ENCODE measurements at regions not wholly inside any gene's neighbourhood (a gene's known extent, or its start where the extent isn't known, plus 50 kb on each side); places are given as distances from the start of the nearest gene placed in this dataset.
"Not testable (repeated sequence)": the region's sequence is repeated elsewhere in the genome, so short reads cannot be mapped to it uniquely, and the experiment has no call there.

- DNase-seq (ENCODE audit: low read depth in 2 of 2), result no peak
These were observed 56.7 kb downstream of the CCDC74A start for GRCh38 chr2:131584380-131584779.

- DNase-seq (ENCODE audit: low read depth in 2 of 2), result no peak
These were observed 57.3 kb downstream of the CCDC74A start for GRCh38 chr2:131584940-131585339.

DNA sequence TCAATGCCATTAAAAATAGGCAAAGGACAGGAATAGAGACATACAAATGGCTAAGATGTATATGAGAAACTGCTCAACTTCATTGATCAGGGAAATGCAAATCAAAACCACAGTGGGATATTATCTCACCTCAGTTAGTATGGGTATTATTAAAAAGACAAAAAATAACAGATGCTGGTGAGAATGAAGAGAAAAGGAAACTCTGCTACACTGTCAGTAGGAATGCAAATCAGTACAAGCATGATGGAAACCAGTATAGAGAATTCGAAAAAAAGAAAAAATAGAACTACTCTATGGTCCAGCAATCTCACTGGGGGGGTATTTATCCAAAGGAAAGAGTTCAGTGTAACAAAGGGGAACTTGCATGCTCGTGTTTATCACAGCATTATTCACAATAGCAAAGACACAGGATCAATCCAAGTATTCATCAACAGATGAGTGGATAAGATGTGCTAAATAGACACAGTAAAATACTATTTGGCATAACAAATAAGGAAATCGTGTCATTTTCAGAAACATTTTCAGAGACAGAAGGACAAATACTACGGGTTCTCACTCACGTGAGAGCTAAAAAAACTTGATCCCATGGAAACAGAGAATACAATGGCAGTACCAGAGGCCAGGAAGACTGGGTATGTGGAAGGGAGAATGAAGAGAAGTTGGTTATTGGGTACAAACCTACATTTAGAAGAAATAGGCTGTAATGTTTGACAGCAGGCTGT is 60.6 kb downstream of the CCDC74A start:
- no peak for DNase-seq (ENCODE audit: low read depth in 2 of 2)

DNA sequence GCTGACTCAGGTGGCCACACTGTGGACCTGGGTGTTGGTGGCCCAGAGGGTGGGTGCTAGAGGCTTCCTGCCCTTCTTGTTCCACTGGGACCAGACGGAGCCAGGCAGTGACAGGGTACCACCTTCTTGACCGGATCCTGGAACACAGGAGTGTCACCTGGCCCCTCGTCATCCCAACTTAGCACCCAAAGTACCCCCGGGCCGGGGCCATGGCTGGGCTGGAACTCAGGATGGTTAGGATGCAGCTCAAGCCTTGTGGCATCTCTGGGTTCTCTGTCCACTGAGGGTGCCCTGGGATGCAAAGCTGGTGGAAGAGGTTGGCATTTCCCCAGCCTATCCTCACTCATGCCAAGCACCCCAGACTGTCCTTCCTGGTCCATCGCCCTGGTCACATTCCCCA is 61.4 kb downstream of the CCDC74A start:
- not testable (repeated sequence) for DNase-seq (ENCODE audit: low read depth in 2 of 2)

DNA sequence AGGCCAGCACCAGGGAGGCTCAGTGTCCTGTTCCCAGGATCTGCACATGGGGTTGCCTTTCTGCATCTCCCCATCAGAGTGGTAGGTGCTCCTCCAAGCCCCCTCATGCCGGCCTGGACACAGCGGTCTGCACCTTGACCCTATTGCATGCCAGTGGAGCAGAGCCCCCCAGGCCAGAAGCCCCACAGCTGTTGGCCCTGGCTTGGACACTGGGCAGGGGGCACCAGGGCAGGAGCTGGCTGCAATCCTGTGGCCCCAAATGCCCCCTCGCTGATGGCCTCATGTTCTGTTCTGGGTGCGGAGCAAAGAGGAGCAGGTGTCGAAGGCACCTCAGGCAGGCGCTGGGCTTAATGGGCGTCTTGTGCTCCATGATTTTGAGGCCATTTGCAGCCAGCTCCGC is 62.7 kb downstream of the CCDC74A start:
- DNase-seq (ENCODE audit: low read depth in 2 of 2), result no peak

DNA sequence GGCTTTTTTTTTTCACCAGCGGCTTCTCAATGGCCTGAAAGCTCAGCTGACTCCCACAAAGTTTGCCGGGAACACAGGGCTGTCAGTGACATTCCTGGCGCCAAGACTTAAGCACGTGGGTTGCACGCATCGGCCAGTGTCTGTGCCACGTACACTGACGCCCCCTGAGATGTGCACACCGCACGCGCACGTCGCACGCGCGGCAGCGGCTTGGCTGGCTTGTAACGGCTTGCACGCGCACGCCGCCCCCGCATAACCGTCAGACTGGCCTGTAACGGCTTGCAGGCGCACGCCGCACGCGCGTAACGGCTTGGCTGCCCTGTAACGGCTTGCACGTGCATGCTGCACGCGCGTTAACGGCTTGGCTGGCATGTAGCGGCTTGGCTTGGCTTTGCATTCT is 63.2 kb downstream of the CCDC74A start:
- no peak for DNase-seq (ENCODE audit: low read depth in 2 of 2)

DNA sequence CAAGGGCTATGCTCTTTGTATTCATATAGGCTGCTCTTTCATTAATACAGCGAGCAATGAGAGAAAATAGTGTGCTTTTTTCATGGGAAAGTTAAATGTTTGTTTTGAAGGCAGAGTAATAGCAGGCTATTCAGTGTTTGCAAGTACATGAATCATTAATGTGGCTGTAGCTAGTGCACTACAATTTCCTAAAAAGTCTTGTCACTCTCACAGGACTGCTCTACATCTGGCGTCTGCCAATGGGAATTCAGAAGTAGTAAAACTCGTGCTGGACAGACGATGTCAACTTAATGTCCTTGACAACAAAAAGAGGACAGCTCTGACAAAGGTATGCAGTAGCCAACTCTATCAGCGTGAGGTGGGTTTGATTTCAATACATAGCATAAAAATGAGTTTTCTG is 68.9 kb downstream of the CCDC74A start:
- not testable (repeated sequence) for DNase-seq (ENCODE audit: low read depth in 2 of 2)

GRCh38 chr2:131602444-131602843 is 74.8 kb downstream of the CCDC74A start:
- not testable (repeated sequence) for DNase-seq (ENCODE audit: low read depth in 2 of 2)

- not testable (repeated sequence) for DNase-seq (ENCODE audit: low read depth in 2 of 2)
These were observed 77.0 kb downstream of the CCDC74A start for GRCh38 chr2:131604652-131605051.

DNA sequence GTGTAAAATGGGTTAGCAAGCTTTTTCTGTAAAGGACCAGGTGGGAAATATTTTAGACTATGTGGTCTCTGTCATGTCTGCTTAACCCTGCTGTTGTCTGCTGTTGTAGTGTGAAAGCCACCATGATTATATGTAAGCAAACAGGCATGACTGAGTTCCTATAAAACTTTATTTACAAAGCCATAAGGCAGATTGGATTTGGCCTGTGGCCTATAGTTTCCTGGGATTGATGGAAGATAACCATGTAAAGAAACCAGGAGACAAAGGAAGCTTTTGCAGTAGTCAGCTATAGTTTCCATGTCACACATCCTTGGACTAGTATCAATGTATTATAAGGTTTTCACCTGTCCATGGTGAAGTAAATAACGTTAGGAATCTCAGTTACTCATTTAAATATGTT is 78.7 kb downstream of the CCDC74A start:
- not testable (repeated sequence) for DNase-seq (ENCODE audit: low read depth in 2 of 2)

GRCh38 chr2:131607056-131607455 is 79.4 kb downstream of the CCDC74A start:
- not testable (repeated sequence) for DNase-seq (ENCODE audit: low read depth in 2 of 2)

- not testable (repeated sequence) for DNase-seq (ENCODE audit: low read depth in 2 of 2)
These were observed 86.9 kb downstream of the CCDC74A start for GRCh38 chr2:131614539-131614938.

DNA sequence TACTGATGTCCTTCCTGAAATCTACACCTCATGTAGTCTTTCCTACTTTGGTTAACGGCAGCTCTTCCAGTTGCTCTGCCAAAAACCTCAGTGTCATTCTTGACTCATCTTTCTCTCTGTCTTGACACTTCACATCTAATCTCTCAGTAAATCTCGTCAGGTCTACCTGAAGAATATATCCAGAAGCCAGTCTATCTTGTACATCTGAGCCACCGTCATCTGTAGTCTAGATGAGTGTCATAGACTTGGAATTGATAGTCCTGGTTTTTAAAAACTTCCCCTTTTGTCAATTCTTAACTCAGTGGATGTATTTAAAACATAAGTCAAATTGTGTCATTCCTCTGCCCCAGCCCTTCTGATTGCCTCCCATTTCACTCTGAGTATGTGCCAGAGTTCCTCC is 90.6 kb downstream of the CCDC74A start:
- DNase-seq (ENCODE audit: low read depth in 2 of 2), result not testable (repeated sequence)

- DNase-seq (ENCODE audit: low read depth in 2 of 2), result not testable (repeated sequence)
These were observed 95.2 kb downstream of the CCDC74A start for GRCh38 chr2:131622874-131623273.

DNA sequence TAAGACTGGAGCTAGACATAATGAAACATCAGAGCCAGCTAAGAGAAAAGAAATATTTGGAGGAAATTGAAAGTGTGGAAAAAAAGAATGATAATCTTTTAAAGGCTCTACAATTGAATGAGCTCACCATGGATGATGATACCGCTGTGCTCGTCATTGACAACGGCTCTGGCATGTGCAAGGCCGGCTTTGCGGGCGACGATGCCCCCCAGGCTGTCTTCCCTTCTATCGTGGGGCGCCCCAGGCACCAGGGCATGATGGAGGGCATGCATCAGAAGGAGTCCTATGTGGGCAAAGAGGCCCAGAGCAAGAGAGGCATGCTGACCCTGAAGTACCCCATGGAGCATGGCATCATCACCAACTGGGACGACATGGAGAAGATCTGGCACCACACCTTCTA is 98.3 kb downstream of the CCDC74A start:
- DNase-seq (ENCODE audit: low read depth in 2 of 2), result not testable (repeated sequence)

- DNase-seq (ENCODE audit: low read depth in 2 of 2), result not testable (repeated sequence)
These were observed 98.9 kb downstream of the CCDC74A start for GRCh38 chr2:131626565-131626964.

GRCh38 chr2:131627777-131628176 is 100.1 kb downstream of the CCDC74A start:
- not testable (repeated sequence) for DNase-seq (ENCODE audit: low read depth in 2 of 2)

DNA sequence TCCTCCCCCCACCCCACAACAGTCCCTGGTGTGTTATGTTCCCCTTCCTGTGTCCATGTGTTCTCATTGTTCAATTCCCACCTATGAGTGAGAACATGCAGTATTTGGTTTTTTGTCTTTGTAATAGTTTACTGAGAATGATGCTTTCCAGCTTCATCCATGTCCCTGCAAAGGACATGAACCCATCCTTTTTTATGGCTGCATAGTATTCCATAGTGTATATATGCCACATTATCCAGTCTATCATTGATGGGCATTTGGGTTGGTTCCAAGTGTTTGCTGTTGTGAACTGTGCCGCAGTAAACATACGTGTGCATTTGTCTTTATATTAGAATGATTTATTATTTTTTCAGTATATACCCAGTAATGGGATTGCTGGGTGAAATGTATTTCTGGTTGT is 104.0 kb downstream of the CCDC74A start:
- DNase-seq (ENCODE audit: low read depth in 2 of 2), result not testable (repeated sequence)

GRCh38 chr2:131633405-131633804 is 105.7 kb downstream of the CCDC74A start:
- not testable (repeated sequence) for DNase-seq (ENCODE audit: low read depth in 2 of 2)

DNA sequence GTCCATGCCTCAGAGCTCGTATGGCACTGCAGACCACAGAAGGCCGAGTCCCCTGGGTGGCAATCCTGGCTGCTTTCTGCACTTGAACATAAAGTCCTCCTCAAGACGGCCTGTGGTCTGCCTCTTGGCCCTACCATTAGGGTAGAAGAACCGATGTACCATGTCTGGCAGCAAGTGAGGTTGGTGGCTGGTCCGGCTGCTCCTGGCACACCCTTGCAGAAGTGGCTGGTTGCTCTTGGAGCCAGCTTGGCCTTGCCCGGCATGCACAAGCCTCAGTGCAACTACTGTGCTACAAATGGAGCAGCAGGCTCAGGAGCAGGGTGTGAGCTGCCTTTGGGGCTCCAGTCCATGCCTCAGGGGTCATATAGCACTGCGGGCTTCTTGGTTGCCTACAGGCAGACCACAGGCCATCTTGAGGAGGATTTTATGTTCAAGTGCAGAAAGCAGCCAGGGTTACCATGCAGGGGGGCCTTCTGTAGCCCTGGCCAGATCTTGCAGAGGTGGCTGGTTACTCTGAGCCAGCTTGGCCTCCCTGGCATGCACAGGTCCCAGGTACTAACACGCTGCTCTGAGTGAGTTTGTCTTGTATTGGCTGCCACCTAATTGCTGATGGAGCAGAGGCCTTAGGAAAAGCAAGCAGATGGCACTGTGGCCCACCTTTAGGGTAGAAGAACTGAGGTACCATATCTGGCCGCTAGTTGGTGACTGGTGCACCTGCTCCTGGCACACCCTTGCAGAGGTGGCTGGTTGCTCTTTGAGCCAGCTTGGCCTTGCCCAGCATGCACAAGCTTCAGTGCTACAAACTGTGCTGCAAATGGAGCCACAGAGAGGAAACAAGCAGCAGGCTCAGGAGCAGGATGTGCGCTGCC is 106.4 kb downstream of the CCDC74A start:
- DNase-seq (ENCODE audit: low read depth in 2 of 2), result not testable (repeated sequence)

- no peak for DNase-seq (ENCODE audit: low read depth in 2 of 2)
These were observed 107.9 kb downstream of the CCDC74A start for GRCh38 chr2:131635611-131636010.

DNA sequence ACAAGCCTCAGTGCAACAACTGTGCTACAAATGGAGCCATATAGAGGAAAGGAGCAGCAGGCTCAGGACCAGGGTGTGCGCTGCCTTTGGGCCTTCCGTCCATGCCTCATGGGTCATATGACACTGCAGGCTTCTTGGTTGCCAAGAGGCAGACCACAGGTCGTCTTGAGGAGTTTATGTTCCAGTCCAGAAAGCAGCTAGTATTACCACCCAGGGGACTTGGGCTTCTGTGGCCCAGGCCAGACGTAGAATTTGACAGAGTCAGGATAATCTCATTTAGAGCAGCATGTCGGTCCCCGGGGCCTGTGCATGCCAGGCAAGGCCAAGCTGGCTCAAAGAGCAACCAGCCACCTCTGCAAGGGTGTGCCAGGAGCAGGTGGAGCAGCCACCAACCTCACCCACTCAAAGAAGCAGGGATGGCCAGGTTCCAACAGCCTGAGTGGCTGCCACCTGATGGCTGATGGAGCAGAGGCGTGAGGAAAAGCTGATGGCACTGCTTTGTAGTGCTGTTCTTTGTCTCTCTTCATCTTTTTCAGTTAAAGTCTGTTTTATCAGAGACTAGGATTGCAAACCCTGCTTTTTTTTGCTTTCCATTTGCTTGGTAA is 109.1 kb downstream of the CCDC74A start:
- DNase-seq (ENCODE audit: low read depth in 2 of 2), result not testable (repeated sequence)
